ENCODE measurements at regions not wholly inside any gene's neighbourhood (a gene's known extent, or its start where the extent isn't known, plus 50 kb on each side); places are given as distances from the start of the nearest gene placed in this dataset.
"Not testable (repeated sequence)": the region's sequence is repeated elsewhere in the genome, so short reads cannot be mapped to it uniquely, and the experiment has no call there.

DNA sequence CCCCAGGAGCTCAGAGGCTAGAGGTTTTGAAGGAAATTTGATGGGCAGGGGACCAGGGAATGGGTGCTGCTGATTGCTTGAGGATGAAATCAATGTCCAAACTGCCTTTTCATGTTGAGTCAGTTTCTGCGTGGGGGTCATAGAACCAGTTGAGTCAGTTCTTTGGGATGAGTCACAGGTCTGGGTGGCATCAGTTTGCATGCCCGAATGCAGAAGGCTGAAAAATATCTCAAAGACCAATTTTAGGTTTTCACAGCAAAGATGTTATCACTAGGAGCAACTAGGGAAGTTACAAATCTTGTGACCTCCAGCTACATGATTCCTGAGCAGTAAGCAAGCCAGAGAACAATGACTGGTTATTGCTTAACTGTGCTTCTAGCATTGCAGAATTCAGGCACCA, 1135.1 kb upstream of the CRIM1 start:
- FAIRE-seq (no peak), DNase-seq (ENCODE audit: low spot score in 2 of 2) (no peak)

DNA sequence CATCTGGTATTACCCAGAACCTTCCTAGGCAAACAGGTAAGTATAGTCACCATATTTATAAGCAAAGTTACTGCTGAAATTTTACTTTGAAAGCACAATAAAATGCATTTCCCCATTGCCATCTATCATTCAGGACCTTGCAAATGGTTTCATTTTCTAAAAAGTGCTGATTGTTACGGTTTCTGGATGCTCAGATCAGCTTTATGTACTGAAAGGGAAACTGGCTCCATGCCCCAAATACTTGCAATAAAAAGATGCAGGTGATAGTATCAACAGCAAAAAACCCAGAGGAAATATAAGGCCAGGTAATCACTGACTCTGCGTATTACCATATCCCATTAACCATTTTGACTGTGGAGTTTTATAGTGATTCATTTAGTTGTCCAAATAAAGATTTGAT, 1150.7 kb upstream of the CRIM1 start:
- DNase-seq (ENCODE audit: low spot score in 2 of 2) (no peak), FAIRE-seq (no peak)

DNA sequence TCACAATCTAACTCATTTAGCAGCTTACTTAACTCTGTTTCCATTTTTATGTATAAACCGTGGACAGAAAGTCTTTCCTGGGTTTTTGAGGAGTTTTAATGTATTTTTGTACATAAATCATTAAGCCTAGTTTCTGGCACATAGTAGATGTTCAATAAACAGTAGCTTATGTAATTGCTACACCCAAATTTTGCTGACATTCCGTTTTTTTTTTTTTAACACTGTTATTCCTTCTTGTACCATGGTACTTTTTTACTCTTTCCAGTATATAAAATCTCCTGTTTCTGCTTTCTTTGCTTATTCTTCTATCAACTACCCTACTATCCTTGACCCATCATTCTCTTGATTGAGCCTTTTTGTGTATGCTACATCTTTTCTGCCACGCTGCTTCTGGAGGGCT, 1151.3 kb upstream of the CRIM1 start:
- DNase-seq (ENCODE audit: low spot score in 2 of 2): no peak
- FAIRE-seq: no peak

DNA sequence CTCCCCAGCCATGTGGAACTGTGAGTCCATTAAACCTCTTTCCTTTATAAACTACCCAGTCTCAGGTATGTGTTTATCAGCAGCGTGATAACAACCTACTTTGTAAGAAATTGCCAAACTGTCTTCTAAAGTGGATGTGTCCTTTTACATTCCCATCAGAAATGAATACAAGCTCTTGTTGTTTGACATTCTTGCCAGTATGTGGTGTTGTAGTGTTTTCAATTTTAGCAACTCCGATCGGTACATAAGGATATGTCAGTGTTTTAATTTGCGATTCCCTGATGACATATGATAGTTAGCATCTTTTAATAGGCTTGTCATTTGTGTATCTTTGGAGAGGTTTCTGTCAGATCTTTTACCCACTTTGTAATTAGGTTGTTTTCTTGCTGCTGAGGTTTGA, 1156.3 kb upstream of the CRIM1 start:
- FAIRE-seq: no peak

DNA sequence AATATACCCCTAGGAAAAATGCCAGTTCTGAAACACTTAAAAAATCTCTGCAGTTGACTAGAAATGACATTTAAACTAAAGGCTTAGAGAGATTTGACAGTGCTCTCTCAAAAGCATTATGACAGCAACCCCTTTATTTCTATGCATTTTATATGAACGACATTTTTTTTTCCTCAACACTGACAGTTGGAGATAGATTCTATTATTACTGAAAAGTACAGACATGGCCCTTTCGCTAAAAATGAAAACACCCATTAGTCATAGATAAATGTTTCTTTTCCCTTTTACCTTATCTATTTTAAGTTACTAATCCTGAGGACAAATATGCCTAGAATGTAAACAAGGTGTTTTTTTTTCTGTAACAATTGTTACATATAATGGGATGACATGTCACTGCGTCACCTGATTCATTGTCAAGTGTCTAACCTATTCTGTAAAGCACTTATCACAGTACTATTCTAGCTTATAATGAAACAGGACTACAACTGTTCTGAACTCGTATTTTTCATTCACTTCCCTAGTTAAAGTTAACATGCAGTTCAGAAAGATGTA, 1169.6 kb upstream of the CRIM1 start:
- FAIRE-seq (no peak), DNase-seq (ENCODE audit: low spot score in 2 of 2) (no peak)

More for the DNA sequence above, 1156.3 kb upstream of the CRIM1 start:
- DNase-seq (ENCODE audit: low spot score in 2 of 2): no peak

DNA sequence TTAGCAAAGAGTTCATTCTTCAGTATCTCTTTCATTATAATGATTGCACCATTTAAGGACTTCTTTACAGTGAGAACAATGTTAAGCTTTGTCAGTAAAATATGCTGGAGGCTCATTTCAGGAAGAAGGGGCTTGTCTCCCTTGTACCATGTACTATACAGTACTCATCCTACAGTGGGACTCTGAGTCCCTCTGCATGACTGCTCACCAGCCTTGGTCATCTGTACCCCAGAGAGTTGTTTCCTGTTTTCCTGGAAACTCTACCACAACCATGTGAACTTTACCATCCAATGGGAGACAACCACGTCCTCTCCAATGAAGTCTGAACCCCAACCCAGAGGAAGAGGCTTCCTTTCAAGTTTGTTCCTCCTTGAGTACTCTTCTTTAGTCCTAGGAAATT, 1171.1 kb upstream of the CRIM1 start:
- no peak for FAIRE-seq
- DNase-seq (ENCODE audit: low spot score in 2 of 2): no peak

DNA sequence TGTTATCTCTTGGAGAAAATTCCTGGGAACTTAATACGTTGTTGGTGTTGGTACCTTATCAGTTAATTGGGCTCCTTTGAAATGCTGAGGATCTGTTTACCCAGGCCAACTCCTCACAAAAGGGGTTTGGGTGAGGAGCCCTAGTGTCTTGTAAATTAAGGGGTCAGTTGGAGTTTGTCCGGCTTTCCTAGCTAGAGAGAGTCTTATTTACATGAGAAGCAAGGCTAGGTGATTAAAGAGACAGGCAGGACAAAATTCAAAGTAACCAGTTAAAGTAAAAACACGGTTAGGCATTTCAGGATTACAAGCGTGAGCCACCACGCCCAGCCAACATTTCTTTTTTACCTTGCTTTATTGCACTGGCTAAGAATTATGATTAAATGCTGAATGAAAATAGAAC, 1178.9 kb upstream of the CRIM1 start:
- not testable (repeated sequence) for DNase-seq (ENCODE audit: low spot score in 2 of 2); FAIRE-seq

DNA sequence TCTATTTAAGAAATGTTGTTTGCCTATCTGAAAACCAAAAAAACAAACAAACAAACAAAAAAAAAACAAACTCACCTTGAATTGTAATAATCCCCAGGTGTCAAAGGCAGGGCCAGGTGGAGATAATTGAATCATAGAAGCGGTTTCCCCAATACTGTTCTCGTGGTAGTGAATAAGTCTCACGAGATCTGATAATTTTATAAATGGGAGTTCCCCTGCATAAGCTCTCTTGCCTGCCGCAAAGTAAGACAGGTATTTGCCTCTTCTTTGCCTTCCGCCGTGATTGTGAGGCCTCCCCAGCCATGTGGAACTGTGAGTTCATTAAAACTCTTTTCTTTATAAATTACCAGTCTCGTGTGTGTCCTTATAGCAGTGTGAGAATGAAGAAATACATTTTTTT, 1180.7 kb upstream of the CRIM1 start:
- no peak for DNase-seq (ENCODE audit: low spot score in 2 of 2)
- no peak for FAIRE-seq

DNA sequence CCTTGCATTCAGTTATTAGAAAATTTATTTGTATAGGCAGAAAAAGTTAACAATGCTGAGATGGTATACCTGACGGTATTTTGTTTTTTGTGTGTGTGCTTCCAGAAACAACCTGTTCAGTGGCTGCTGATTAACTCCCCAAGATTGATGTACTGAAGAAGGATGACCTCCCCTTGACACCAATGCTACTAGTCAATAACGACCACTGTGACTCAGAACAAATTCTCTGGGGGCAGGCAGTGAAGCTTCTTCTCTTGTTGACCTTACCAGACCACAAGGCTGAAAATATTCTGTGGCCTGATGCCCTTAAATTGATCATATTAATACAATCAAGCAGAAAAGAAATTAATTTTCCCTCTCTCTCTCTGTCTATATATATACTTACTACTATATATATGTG, 1182.9 kb upstream of the CRIM1 start:
- no peak for FAIRE-seq
- DNase-seq (ENCODE audit: low spot score in 2 of 2): no peak

DNA sequence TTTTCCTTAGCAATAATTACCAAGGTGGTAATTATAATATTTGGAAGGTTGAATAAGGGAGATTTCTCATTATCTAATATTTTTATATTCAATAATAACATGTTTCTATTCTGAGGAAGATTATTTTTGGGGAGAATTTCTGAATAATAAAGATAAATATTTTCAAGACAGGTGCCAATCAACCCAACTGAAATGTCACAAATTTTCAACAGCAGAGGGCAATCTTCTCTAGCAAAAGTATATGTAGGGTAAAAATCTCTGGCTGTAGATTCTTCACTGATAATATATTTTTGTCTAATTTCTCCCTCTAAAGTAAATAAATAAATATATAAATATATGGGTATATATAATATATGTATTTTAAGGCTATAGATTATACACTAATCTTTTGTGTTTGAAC, 1187.2 kb upstream of the CRIM1 start:
- DNase-seq (ENCODE audit: low spot score in 2 of 2): no peak
- peak; percentile 47 for FAIRE-seq

DNA sequence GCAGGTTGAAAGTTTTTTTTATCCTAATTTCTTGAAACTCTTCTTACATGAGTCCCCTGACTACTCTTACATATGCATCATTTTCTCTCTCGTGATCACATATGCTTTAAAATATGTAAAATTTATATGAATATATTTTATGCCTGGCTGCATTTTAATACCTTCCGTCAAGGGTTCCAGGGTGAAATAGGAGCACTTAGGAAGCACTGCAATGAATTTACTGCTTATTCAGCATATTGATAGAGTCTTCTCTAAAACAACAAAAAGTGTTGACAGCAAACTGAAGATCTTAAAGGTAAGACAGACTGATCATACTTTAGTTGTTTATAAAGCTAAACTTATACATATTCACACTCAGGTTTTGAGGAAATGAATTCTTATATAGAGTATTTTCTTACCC, 1191.6 kb upstream of the CRIM1 start:
- no peak for DNase-seq (ENCODE audit: low spot score in 2 of 2)
- no peak for FAIRE-seq

DNA sequence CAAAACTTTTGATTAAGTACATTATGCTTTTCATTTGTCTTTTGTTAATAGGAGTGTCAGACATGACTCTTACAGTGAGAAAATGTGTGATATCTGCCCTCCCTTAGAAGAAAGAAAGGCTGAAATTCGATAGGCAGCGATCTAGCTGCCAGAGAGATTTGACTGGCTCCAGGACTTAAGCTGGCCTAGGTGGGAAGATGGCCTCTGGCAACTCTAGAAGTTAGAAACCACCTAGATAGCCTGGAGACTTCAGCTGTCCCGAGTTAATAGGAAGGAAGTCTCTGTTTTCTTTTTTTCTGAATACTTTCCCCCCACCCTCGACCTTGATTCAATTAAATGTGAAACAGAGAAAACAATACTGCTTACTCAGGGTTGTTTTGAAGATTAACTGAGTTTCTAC, 1194.7 kb upstream of the CRIM1 start:
- FAIRE-seq: no peak
- no peak for DNase-seq (ENCODE audit: low spot score in 2 of 2)

DNA sequence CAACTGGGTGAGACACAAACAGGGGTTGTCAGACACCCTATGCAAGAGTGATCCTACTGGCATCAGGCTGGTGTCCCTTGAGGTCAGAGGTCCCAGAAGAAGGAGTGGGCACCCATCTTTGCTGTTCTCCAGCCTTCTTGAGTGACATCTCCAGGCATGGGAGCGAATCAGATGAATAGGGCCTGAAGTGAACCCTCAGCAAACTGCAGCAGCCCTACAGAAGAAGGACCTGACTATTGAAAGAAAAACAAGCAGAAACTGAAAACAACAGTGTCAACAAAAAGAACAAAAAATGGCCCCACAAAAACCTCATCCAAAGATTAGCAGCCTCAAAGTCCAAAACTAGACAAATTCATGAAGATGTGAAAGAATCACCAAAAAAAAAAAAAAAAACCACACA, 1229.7 kb upstream of the CRIM1 start:
- DNase-seq (ENCODE audit: low spot score in 2 of 2): no peak
- FAIRE-seq: no peak

DNA sequence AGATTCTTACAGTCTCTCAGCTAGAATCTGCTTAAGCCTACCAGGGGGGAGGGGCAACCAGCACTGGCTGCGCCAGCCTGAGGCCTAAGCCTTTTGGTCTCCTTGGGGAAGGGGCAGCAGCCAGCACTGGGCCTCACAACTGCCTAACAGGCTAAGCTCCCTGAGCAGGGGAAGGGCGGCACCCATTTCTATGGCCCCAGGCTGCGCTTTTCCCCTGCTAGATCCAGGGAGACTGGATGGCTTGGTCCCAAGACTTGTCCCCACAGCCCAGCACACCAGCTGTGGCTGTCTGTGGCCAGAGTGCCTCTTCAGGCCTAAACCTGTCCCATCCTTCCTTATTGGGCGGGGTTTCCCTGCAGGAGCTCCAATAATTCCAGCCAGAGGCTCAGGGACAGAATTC, 1230.3 kb upstream of the CRIM1 start:
- DNase-seq (ENCODE audit: low spot score in 2 of 2): no peak
- no peak for FAIRE-seq

DNA sequence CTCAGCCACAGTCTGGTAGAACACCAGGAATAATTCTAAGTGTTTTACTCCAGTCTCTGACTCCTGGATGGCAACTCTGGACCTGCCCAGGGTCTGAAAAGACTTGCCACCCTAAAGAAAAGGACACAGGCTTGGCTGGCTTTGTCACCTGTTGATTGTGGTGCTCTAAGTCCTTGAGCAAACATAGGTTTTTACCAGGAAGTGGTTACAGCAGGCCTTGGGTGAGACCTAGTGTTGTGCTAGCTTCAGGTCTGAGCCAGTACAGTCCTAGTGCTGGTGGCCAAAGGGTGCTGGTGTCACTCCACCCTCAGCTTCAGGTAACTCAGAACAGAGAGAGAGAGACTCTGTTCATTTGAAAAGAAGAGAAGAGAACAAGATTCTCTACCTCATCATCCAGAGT, 1239.4 kb upstream of the CRIM1 start:
- no peak for DNase-seq (ENCODE audit: low spot score in 2 of 2)
- no peak for FAIRE-seq

DNA sequence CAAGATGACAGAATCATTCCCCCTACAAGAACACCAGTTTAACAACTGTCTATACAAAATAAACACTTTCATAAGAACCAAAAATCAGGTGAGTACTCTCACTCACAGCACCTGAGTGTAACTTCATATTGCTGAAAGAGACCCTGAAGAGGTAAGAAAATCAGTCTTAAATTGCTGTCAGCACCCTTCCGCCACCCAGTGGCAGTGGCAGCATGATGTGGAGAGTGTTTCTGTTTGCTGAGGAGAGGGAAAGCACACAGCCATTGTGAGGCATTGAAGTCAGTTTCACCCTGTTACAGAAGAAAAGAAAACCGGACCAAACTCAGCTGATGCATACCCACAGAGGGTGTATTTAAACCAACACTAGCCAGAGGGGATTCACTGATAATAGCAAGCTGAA, 1240.8 kb upstream of the CRIM1 start:
- DNase-seq (ENCODE audit: low spot score in 2 of 2) (no peak), FAIRE-seq (no peak)

DNA sequence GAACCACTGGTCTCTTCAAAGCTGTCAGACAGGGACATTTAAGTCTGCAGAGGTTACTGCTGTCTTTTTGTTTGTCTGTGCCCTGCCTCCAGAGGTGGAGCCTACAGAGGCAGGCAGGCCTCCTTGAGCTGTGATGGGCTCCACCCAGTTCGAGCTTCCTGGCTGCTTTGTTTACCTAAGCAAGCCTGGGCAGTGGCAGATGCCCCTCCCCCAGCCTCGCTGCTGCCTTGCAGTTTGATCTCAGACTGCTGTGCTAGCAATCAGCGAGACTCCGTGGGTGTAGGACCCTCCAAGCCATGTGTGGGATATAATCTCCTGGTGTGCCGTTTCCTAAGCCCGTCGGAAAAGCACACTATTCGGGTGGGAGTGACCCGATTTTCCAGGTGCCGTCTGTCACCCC, 1243.2 kb upstream of the CRIM1 start:
- FAIRE-seq; DNase-seq (ENCODE audit: low spot score in 2 of 2): not testable (repeated sequence)

DNA sequence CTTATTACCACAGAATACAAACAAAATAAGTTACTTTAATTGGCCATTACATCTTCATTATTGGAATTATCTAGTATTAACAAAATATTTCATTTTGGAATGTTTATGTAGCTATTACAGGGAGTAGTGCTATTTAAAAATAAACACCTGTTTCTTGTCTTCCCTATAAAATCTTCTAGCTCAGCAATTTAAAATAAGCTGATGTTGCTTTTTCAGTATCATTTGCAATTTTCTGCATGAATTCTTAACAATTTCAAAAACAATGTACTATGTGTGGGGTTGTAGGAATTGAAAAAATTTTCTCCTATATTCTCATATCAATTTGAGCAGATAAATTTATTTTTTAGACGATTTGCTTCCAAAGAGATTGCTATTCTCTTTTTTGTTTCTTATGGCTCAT, 1251.3 kb upstream of the CRIM1 start:
- no peak for FAIRE-seq
- no peak for DNase-seq (ENCODE audit: low spot score in 2 of 2)

DNA sequence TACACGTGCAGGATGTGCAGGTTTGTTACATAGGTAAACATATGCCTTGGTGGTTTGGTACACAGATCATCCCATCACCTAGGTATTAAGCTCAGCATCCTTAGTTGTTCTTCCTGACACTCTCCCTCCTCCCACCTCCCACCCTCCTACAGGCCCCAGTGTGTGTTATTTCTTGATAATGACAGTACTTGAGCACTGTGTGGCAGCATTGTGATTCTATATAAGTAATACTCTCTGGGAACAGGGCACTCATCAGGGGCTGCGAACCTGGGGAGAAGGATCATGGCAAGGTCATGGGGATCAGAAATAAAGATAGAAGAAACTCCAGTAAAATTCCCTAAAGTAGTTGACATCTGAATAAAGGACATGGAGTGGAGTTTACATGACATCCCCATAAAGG, 1256.2 kb upstream of the CRIM1 start:
- FAIRE-seq: no peak
- no peak for DNase-seq (ENCODE audit: low spot score in 2 of 2)

DNA sequence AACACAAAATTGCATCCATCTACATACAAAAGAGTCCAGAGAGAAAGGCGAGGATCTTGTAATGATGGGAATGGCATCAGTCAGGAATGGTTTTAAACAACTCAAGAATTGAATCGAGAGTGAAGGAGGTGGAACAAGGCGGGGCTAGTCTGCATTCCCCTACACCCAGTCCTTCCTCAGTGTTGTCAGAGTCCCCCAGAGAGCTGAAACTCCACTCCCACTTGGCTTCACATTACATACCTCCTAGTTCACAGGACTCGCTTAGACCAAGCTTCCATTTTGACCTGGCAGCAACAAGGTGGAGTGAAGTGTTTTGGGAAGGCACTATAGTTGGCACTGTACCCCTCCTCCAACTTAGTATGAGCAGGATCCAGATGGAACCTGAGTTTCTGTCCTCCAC, 1273.5 kb upstream of the CRIM1 start:
- no peak for FAIRE-seq
- no peak for DNase-seq (ENCODE audit: low spot score in 2 of 2)

DNA sequence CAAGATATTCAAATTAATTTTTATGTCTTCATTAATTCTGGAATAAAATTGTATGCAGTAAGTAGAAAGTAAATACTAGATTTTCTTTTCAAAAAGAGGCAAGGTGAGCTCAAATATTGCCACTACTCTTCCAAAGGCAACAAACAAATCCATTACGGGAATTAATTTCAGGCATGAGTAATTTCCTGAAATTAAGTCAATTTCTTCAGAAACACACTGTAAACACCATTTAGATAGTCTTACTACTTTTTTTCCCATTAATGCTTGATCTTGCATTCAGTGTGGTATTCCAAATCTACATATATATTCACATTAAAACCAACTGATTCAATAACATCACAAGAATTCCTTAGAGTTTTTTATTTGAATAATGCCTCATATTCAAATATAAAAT, 1274.0 kb upstream of the CRIM1 start:
- DNase-seq (ENCODE audit: low spot score in 2 of 2) (no peak), FAIRE-seq (no peak)

DNA sequence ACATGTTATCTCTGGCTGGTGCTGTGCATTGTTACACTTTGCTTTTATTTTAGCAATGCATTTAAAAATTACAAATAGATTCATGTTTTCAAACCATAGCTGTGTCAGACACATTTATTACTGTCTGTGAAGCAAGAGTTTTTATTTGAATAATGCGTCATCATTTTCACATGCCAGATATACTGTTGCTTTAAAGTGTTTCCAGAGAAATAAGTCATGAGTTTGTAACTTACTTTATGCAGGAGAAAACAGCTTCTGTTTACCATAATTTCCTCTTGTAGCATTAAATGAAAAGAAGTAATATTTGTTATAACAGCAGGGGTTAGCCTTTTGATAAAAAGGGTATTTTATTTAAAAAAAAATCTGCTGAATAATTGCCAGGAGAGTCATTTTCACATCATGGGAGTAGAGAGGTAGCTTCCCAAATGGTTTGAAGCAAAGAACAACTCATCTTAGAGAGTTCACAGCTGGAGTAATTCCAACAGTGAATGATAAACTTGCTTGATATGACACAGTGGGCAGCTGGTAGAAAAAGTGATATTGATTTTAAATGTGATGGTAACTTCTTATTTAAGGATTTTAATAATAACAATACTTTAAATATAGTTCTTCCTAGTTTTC, 1274.5 kb upstream of the CRIM1 start:
- FAIRE-seq (no peak), DNase-seq (ENCODE audit: low spot score in 2 of 2) (no peak)

Data from frontal cortex (tissue), 3 donors.